ENCODE measurements at regions not wholly inside any gene's neighbourhood (a gene's known extent, or its start where the extent isn't known, plus 50 kb on each side); places are given as distances from the start of the nearest gene placed in this dataset.

DNA sequence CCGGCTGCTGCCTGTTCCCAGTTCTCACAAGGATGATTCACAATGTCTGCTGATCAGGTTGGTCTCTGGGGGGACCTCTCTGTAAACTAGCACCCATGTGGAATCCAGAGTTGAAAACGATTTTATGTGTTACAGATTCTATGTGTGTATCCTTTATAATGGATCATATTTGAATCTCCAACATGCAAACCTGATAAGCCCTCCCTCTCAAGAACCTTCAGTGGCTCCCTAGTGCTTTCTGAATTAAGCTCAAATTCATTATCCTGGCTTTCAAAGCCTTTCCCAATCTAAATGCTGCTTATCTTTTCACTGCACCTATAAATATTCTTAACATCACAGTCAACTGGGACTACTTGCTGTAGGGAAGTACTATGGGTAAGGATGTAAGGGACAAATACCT is 166.8 kb upstream of the USP24 start:
- H2BK5ac ChIP-seq (ENCODE audit: insufficient read length, low read length) = no peak overlapping the region
- no peaks in the 10 kb centered on the region for H3K79me2 ChIP-seq (ENCODE audit: insufficient read depth, low read length)
- H4K20me1 ChIP-seq (ENCODE audit: control insufficient read depth, insufficient read depth, insufficient read length) = no peaks in the 10 kb centered on the region
- no peak overlapping the region for H3K56ac ChIP-seq (ENCODE audit: insufficient read length, low read depth, low read length)
- TF ChIP-seq, protein P1, sequence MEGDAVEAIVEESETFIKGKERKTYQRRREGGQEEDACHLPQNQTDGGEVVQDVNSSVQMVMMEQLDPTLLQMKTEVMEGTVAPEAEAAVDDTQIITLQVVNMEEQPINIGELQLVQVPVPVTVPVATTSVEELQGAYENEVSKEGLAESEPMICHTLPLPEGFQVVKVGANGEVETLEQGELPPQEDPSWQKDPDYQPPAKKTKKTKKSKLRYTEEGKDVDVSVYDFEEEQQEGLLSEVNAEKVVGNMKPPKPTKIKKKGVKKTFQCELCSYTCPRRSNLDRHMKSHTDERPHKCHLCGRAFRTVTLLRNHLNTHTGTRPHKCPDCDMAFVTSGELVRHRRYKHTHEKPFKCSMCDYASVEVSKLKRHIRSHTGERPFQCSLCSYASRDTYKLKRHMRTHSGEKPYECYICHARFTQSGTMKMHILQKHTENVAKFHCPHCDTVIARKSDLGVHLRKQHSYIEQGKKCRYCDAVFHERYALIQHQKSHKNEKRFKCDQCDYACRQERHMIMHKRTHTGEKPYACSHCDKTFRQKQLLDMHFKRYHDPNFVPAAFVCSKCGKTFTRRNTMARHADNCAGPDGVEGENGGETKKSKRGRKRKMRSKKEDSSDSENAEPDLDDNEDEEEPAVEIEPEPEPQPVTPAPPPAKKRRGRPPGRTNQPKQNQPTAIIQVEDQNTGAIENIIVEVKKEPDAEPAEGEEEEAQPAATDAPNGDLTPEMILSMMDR (conservative IDR thresholded peaks at IDR 0.05) = no peak
- no peaks in the 10 kb centered on the region; a peak in 1 of 7 replicates for H3K36me3 Mint-ChIP-seq (ENCODE audit: insufficient read depth in 1 of 3, low read depth in 3 of 3)
- H3T11ph ChIP-seq (ENCODE audit: low read length) = no peak overlapping the region
- H2BK20ac ChIP-seq (ENCODE audit: low read depth, low read length, poor library complexity, severe bottlenecking) = no peak overlapping the region
- H4K91ac ChIP-seq (ENCODE audit: insufficient read length, low read depth, low read length) = no peak overlapping the region
- H2AK5ac ChIP-seq (ENCODE audit: insufficient read length, low read length) = no peak overlapping the region
- H2BK12ac ChIP-seq (ENCODE audit: insufficient read length, low read depth, low read length) = no peak overlapping the region
- no peaks in the 10 kb centered on the region for H3K23me2 ChIP-seq (ENCODE audit: insufficient read length, low read depth, low read length, poor library complexity, severe bottlenecking)
- H3K27ac ChIP-seq (ENCODE audit: insufficient read length, low read depth, low read length) = no peak overlapping the region
- no peak overlapping the region for H3K4me2 ChIP-seq (ENCODE audit: insufficient read depth, insufficient read length, low read length)
- no peaks in the 10 kb centered on the region for H3K9me3 Mint-ChIP-seq
- H3K9me3 ChIP-seq (ENCODE audit: control insufficient read depth, low read depth, low read length) = no peaks in the 10 kb centered on the region
- no peak overlapping the region for H3K23ac ChIP-seq (ENCODE audit: insufficient read length, low read depth, low read length)
- H3K4me1 Mint-ChIP-seq = no peaks in the 10 kb centered on the region
- H3K18ac ChIP-seq (ENCODE audit: insufficient read length, low read depth, low read length) = no peak overlapping the region
- no peaks in the 10 kb centered on the region for H3K79me1 ChIP-seq (ENCODE audit: insufficient read depth, low read depth, low read length, poor library complexity, severe bottlenecking)
- DNase-seq = no peak
- H2BK15ac ChIP-seq (ENCODE audit: low read depth, low read length) = no peak overlapping the region
- H3K4me1 ChIP-seq (ENCODE audit: insufficient read depth, low read length) = no peaks in the 10 kb centered on the region
- H3K4me3 Mint-ChIP-seq = no peak overlapping the region
- H4K8ac ChIP-seq (replicated peaks; ENCODE audit: insufficient read length, low read depth, low read length) = no peak overlapping the region
- H3K4ac ChIP-seq (ENCODE audit: low read depth, low read length) = no peak overlapping the region
- H2AFZ ChIP-seq (ENCODE audit: low read length) = no peak overlapping the region
- H3K9ac ChIP-seq (ENCODE audit: extremely low read depth, insufficient read length, low read length) = no peak overlapping the region
- no peak overlapping the region for H3K14ac ChIP-seq (ENCODE audit: insufficient read depth, low read length)
- no peak overlapping the region for H2BK120ac ChIP-seq (ENCODE audit: low read depth, low read length, poor library complexity, severe bottlenecking)
- H3K27me3 Mint-ChIP-seq (ENCODE audit: low read depth) = peaks cover 1% of the 10 kb centered on the region
- H4K5ac ChIP-seq (ENCODE audit: insufficient read length, low read depth, low read length) = no peak overlapping the region
- no peaks in the 10 kb centered on the region for H3K27me3 ChIP-seq (ENCODE audit: insufficient read depth, low read length)
- no peak overlapping the region for H3K27ac Mint-ChIP-seq
- no CpG with 5 or more reads among the region's 2 CpGs for WGBS (ENCODE audit: extremely low coverage, insufficient read length, low lambda C conversion rate)

Data from H9 (cell line).